IMR-90 (cell line): ENCODE measurements at regions not wholly inside any gene's neighbourhood (a gene's known extent, or its start where the extent isn't known, plus 50 kb on each side); places are given as distances from the start of the nearest gene placed in this dataset.

Experiments used
- BHLHE40 ChIP-seq: fragments of 150-350 bp; IDR thresholded peaks from 2 replicates; pipeline ENCODE4 v1.6.1; 2016; ENCODE audit warnings: mild to moderate bottlenecking, low read depth, low read length
- MAFK ChIP-seq: IDR thresholded peaks from 2 replicates; pipeline ENCODE4 v1.6.1; 2012; ENCODE audit warnings: low read depth, low read length, improper control_type of control experiment
- POLR2A ChIP-seq: IDR thresholded peaks from 2 replicates; pipeline ENCODE4 v1.6.1; 2012; ENCODE audit warnings: mild to moderate bottlenecking, low read depth, low read length
- RAD21 ChIP-seq: IDR thresholded peaks from 2 replicates; pipeline ENCODE4 v1.6.1; 2012; ENCODE audit warnings: low read length, improper control_type of control experiment
- SMC3 ChIP-seq: fragments of 150-350 bp; IDR thresholded peaks from 2 replicates; pipeline ENCODE4 v1.6.1; 2016; ENCODE audit warnings: low read depth, mild to moderate bottlenecking, antibody characterized with exemption, low read length, moderate library complexity
- TF ChIP-seq, protein P1 (sequence below): conservative IDR thresholded peaks from 2 replicates; pipeline ENCODE4 v1.5.1; 2012; ENCODE audit warnings: mild to moderate bottlenecking, low read depth, low read length, improper control_type of control experiment

DNA sequence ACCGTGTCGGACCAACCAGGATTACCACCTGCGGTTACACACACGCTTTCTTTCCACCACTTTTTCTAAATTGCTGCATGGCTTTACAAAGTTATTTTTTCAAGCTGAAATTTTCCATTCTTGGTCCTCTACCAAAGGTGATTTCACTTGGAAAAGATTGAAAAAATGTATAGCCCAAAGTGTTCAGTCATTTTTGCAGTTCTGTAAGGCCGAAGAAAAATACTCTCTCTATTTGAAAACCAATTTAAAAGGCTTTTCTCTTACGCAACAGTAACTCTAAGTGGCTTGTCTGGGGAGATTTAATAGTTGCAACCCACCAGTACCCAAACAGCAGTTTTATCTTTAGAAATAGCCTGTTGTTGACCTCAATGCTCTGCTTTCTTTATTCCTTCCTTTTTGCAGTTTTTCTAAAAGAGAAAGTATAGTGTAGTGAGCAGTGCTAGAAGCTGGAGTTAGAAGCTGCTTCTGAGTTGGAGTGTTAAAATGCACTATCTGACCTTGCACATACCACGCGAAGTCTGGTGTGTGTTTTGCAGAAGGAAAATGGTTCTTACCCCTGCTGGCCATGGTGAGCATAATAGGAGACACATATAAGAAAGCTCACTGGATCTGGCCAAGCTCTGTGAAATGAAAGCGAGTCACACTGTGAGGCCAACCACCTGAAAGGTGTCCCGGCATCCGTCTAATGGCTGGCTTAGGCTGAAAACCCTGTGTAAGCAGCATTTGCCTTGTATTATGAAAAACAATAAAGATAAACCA, 201.0 kb upstream of the ADRA1D start:
- TF ChIP-seq POLR2A (no peak), BHLHE40 (no peak), MAFK (no peak), RAD21 (0 out of 2 replicates have a peak, but pooled peaks have one; percentile 16), SMC3 (no peak)
- TF ChIP-seq, protein P1, sequence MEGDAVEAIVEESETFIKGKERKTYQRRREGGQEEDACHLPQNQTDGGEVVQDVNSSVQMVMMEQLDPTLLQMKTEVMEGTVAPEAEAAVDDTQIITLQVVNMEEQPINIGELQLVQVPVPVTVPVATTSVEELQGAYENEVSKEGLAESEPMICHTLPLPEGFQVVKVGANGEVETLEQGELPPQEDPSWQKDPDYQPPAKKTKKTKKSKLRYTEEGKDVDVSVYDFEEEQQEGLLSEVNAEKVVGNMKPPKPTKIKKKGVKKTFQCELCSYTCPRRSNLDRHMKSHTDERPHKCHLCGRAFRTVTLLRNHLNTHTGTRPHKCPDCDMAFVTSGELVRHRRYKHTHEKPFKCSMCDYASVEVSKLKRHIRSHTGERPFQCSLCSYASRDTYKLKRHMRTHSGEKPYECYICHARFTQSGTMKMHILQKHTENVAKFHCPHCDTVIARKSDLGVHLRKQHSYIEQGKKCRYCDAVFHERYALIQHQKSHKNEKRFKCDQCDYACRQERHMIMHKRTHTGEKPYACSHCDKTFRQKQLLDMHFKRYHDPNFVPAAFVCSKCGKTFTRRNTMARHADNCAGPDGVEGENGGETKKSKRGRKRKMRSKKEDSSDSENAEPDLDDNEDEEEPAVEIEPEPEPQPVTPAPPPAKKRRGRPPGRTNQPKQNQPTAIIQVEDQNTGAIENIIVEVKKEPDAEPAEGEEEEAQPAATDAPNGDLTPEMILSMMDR = peak; percentile 34
